ENCODE measurements at regions not wholly inside any gene's neighbourhood (a gene's known extent, or its start where the extent isn't known, plus 50 kb on each side); places are given as distances from the start of the nearest gene placed in this dataset.

DNA sequence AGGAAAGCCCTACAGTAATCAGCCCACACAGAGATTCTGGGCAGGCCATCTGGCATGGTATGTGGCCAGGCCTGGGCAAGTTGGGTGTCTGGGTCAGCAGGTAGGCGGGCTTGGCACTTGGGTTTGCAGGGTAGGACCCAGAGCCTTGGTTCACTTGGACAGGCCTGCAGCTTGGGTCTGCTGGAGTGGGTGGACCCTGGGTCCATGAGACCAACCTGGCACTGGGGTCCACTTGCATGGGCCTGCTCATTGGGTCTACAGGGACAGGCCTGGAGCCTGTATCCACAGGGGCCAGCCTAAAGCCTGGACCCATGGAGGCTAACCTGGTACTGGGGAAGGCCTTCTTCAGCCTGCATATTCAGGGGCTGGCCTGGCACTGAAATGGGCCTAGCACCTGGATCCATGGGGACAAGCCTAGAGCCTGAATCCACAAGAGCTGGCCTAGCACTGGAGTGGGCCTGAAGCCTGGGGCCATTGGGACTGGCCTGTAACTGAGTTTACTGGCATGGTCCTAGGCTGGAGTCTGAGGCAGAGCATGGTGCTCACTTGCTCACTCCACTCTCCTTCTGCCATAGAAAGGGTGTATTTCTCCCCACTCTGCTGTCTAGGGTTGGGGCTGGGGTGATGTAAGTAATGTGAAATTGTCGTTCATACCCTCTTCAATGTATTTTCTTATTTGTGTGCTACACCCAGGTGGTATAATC, 315.0 kb downstream of the AHR start:
- TF ChIP-seq ELF4 (IDR thresholded peaks at IDR 0.05) (no peak), FOXM1 (IDR thresholded peaks at IDR 0.05; ENCODE audit: borderline replicate concordance) (no peak), BHLHE40 (IDR thresholded peaks at IDR 0.05; ENCODE audit: borderline replicate concordance) (no peak), FOXK2 (IDR thresholded peaks at IDR 0.05) (no peak), ARNT (IDR thresholded peaks at IDR 0.05) (no peak), TARDBP (IDR thresholded peaks at IDR 0.05) (no peak), FOXA1 (IDR thresholded peaks at IDR 0.05) (no peak), SUZ12 (IDR thresholded peaks at IDR 0.05) (no peak)
- TF ChIP-seq, protein P1, sequence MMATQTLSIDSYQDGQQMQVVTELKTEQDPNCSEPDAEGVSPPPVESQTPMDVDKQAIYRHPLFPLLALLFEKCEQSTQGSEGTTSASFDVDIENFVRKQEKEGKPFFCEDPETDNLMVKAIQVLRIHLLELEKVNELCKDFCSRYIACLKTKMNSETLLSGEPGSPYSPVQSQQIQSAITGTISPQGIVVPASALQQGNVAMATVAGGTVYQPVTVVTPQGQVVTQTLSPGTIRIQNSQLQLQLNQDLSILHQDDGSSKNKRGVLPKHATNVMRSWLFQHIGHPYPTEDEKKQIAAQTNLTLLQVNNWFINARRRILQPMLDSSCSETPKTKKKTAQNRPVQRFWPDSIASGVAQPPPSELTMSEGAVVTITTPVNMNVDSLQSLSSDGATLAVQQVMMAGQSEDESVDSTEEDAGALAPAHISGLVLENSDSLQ (IDR thresholded peaks at IDR 0.05): no peak
